ENCODE measurements at regions not wholly inside any gene's neighbourhood (a gene's known extent, or its start where the extent isn't known, plus 50 kb on each side); places are given as distances from the start of the nearest gene placed in this dataset.

GRCh38 chr7:85882335-85882734 is 695.5 kb upstream of the SEMA3D start:
- TF ChIP-seq POLR2A (IDR thresholded peaks at IDR 0.05) (no peak), CTCF (IDR thresholded peaks at IDR 0.05 in 8 of 11, conservative IDR thresholded peaks at IDR 0.05 in 3 of 11) (no peak)

All from spleen (tissue), 7 donors.